GM21717 (cell line): ENCODE measurements at regions not wholly inside any gene's neighbourhood (a gene's known extent, or its start where the extent isn't known, plus 50 kb on each side); places are given as distances from the start of the nearest gene placed in this dataset.

Experiments used
- ATAC-seq: cut with Tn5 transposase; IDR thresholded peaks from one replicate; pipeline ENCODE4 v1.9.1; 2021; ENCODE audit warnings: mild to moderate bottlenecking, moderate library complexity; ENCODE audit not compliant: unreplicated experiment

DNA sequence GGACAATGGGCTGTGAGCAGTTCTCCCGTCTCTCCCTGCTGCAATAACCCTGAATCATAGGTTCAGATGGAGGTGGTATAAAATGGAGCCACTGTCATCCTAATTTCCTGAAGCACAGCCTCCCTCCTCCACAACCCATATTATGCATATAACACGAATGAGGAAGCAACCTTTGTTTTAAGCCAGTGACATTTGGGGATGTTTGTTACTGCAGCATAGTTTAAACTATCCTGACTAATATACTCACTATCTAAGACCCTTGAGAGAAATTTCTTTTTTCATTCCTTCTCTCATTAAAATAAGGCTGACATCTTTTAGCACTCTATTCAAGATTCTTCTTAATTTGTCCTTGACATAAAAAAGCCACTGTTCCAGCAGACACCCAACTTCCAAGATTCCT lies 413.4 kb downstream of the SOX9 start:
- no peak for ATAC-seq

DNA sequence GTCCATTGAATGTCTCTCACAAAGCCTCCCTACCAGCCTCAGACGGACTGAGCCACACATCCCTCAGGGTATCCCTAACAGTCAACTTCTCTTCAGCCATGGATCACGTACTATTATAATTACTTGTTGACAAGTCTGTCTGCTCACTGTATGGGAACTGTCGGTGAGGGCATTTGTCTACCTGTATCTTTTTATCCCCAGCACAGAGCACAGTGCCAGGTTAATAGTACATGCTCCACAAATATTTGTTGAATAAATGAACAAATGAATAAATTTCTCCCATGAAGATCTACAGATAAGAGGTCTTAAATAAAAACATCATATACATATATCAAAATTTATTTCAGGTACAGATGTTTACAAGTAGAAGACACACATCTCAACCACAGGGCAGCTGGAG lies 414.0 kb downstream of the SOX9 start:
- ATAC-seq = no peak

DNA sequence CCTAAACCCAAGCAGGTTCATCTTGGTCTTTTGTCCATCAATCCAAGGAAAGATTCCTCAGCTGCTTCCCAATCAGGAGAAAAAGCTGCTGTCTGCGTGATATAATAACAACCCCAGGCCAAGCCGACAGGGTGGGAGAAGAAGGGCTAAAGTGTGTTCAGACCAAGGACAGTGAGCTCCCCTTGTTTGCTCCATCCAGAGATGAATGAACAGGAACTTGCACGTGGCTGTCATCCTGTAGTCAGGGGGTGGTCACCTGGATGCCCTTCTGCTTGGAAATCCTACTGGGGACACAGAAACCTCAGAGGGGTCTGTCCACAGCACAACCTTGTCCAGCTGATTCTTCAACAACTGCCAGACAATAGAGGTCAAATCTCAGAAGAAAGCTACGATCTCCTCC lies 414.5 kb downstream of the SOX9 start:
- ATAC-seq = no peak

DNA sequence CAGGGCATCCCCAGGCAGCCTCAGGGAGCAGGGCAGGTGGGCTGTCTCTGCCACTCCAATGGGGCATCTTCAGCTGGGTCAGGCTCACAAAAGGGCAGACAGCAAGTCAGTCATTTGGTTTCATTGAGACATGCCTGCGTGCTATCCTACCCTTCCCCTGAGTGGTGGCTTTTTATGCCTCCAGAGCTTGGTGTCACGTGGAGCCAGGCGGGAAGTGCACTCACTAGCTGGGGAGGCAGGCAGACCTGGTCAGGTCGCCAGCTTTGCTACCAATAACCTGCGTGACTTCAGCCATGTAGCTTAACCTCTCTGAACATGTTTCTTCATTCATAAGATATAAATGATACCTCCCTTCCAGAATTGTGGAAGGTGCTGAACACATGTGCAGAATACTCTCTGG lies 415.0 kb downstream of the SOX9 start:
- no peak for ATAC-seq

DNA sequence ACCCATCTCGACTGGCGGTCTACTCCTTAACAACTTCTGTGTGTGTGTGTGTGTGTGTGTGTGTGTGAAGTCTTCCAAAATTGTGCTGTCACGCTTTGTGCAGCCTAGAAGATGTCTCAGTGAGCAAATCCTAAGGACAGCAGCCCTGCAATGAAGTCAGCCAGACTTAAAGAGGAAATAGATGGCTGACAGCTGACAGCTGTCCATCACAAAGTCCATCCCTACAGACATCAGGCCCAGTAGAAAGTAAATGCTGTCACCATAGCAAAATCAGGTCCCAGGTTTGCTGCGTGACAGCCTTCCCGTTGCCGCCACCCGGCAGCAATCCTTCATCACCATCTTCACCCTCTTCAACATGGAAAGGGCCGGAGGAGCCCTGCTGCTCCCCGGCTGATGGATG lies 416.0 kb downstream of the SOX9 start:
- ATAC-seq = no peak

DNA sequence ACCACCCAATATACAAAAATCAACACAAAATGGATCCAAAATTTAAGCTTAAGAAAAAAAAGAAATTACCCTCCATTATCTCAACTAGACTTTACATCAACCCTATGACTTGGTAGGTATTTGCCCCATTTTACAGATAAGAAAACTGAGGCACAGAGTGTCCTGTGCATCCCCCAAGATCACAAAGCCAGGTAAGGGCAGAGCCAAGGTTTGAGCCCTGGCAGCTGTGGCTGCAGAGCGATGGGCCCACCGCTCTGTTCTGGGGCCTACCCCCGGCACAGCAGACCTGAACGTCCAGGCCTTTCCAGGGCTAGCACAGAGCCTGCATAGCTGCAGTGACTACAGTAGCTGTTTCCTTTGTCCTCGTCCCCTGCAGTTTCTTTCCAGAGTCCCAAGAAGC lies 417.6 kb downstream of the SOX9 start:
- no peak for ATAC-seq

DNA sequence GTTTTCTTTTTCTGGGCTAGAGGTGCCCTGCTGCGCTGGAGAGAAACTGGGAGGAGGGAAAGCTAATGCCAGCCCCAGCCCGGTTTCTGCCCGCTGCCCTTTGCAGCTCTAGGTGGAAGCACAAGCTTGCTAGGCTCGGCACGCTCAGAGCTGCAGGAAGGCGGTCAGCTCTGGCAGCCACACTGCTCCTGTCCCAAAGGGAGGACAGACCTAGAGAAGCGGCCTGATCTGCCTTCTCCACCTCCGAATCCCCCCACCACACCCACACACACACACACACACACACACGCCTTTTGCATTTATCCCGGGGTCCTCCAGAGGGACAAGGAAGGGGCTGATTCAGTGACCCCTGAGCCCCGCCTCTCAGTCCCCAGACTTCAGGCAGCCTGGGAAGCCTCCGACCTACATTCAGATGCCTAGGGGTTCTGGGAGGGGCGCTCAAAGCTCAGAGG lies 418.1 kb downstream of the SOX9 start:
- ATAC-seq = no peak

DNA sequence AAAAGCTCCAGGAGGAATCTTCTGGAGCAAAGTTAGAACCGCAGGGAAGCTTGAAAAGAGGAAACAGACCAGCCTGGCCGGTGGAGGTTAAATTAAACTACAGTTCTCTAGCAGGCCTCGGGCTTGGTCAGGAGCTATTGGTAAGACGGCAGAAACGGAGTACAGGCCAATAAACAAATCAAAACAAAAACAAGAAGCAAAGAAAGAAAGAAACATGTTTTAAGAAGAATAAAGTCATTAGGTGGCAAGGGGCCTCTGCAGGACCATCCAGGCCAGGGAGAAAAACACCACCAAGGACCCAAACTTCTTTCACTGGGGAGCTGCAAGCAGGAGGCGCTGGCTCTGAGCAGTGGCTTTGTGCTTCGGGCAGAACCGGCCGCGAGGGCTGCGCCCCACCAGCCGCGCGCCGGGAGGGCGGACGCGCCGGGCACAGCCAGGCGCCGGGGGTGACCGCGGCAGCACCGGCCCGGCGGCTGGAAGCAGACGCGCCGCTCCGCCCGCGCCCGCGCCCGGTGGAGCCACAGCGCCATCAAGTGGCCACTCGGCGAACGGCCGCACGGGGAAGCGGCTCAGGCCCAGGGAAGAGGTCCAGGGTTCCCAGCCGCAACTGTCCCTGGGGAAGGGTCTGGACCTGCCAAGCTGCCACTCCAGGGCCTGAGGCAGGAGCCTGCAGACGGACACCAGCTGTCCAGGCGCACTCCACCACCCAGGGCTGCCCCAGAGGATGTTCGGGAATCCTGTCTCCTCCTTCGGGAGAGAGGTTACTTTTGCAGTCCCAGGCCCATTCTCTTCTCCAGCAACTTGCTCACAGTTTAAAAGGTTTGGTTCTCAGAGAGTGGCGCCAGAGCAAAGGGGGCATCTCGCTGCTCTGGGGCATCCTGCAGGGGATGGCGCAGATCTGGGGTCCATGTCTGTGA lies 419.4 kb downstream of the SOX9 start:
- peak; percentile 87 for ATAC-seq

DNA sequence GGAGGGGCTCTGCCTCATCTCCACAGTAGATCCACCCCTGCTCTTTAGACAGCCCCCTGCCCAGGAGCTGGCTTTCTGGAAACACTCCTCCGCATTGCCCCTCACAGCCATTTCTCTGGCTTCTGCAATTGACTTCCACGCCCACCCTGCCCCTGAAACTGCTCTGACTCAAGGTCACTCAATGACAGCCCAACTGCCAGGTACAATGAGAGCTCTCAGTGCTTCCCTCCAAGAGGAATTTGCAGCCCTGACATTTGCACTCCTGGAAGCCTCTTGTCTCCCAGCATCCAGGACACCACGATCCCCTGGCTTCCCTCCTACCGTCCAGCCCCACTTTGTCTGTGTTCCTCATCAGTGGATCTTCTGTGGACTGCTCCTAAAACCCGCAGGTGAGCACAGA lies 421.5 kb downstream of the SOX9 start:
- ATAC-seq = no peak

DNA sequence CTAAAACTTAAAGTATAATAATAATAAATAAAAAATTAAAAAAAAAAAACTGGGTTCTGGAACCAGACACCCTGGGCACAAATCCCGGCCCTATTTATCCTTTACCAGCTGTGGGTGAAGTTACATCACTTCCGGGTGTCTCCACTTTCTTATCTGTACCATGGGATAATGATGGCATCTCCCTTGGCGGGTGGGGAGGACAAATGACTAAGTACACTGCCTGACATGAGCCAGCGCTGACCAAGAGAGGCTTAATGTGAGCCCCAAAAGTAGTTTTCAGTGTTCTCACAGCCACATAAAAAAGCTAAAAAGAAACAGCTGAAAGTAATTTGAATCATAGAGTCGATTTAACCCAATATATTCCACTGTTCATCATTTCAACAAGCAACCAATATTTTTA lies 424.9 kb downstream of the SOX9 start:
- ATAC-seq = no peak

DNA sequence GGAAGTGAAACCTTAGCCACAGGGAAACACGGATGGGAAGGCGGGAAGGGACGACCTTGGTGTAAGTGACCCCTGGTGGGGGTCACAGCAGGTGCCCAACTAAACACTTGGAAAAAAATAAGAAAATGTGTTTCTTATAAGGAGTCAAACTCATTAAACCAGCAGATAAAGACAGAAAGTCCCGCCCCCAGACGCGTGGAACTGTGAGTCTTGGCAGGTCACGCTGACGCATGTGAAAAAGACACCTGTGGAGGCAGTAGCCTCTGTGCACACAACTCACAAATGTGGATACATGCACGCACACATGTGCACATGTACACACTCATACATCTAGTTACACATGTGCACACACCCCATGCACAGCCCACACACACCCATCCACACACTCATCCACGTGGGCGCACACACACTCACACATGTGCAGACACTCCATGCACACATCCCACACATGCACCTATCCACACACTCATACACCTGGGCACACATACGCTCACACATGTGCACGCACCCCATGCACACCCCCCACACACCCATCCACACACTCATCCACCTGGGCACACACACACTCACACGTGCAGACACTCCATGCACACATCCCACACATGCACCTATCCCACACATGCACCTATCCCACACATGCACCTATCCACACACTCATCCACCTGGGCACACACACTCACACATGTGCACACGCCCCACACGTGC lies 432.4 kb downstream of the SOX9 start:
- ATAC-seq = no peak

DNA sequence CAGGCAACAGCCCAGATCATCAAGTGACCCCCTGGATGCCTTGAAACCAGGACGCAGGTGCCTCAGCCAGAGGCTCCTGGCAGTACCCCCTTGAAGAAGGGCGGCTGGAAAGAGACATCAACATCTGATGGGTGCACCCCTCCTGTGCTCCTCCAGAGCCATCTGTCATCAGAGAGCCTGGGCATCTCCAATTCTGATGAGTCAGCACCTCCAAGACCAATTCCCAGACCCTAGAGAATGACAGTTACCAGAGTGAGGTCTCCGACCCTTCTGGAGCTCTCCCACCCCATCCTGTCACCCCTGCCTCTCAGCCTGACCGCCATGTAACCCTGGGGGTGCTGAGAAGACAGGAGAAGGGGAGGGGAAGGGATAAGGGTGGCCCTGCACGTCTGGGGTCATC lies 433.7 kb downstream of the SOX9 start:
- ATAC-seq = no peak

DNA sequence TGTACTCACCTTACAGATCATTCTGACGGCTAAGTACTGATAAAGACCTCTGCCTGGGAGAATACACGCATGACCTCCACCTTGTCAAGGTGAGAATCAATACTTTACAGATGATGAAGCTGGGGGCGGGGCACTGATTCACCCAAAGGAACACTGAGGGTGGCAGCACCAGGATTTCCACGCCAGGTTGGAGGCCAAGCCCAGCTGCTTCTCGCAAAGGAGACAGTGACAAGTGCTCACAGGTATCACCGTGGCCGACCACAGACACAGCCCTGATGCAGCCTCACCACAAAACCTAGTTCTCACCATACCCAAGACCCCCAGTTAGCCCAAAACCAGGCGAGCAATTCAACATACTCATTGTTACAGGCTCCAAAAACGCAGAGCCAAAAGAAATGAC lies 434.2 kb downstream of the SOX9 start:
- no peak for ATAC-seq

DNA sequence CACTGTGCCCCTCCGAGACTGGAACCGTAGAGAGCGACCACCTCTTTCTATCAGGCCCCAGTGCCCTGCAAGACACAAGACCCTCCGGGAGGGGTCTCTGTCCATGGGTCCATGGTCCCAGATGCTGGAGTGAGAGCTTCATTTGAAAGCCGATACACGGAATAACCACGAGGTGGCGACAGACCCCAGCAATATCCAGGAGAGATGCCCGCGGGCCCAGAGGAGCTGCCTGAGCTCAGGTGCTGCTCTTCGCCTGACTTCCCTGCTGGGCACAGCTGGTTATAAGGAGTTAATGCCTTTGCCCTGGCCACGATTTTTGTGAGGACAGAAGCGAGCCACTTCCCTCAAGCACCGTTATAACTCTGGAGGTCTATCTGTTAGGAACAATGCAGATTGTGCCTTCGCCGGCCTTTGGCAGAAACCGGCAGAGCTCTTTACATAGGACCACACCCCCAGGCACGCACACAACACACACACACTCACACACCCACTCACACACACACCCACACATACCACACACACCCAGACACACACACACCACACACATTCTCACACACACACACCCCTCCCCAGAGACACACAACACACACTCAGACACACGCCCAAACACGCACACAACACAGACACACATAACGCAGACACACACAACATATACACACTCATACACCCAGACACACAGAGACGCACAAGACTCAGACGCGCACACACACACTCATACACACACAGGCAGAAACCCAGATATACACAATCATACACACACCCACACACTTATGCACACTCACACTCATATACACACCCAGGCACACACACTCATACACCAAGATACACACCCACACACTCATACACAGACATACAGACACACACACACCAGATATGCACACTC lies 436.4 kb downstream of the SOX9 start:
- ATAC-seq = peak; percentile 64

DNA sequence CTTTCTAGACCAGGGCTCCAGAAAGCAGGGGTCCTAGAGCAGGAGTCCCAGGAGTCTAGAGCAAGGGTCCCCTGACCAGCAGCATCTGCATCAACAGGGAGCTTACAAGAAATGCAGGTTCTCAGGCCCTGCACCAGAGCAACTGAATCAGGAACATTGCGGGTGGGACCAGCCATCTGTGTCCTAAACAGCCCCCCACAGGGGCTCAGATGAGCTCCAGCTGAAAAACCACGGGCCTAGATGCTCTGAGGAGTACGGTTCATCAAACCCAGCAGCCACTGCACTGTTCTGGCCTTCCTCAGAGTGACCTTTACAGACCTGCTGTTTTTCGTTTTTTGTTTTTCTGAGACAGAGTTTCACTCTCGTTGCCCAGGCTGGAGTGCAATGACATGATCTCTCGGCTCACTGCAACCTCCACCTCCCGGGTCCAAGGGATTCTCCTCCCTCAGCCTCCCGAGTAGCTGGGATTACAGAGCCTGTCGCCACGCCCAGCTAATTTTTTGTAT lies 438.2 kb downstream of the SOX9 start:
- ATAC-seq = no peak

DNA sequence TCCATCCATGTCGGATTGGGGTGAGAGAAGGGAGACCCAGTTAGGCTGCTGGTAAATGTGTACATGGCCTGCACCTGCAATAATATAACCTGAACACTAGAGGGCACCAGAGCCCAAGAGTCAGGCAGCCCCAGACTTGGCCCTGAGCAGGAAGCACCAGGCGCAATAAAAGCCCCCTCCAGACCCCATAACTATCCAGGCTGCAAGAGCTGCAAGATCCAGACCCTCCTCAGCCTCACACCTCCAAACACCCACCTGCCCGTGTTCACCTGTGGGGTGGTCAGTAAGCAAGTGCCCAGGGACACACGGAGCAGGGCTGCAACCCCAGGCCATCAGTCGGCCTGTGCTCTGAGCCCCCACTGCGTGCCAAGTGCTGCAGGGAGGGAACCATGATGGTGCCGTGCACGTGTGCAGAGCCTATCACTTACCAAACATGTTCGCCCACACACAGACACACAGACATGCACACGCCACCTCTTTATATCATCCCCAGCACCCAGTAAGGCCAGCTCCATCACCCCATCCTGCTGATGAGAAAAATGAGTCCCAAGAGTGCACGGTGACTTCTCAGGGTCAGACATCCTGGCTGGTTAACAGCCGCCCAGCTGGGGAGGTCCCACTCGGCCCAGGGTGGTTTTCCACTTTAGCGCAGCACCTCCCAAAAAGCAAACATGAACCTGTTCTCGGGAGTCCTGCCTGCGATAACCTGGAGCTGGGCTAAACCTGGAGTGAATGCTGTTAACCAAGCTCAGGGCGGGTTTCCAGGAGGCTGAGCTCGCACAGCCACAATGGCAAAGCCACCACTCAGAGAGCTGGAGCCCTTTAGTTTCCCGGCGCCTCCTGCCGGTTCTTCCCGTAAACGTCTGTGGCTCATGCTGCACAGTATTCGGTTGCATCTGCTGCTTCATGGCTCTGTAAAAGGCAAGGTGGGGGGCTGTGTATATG lies 439.8 kb downstream of the SOX9 start:
- peak; percentile 65 for ATAC-seq

DNA sequence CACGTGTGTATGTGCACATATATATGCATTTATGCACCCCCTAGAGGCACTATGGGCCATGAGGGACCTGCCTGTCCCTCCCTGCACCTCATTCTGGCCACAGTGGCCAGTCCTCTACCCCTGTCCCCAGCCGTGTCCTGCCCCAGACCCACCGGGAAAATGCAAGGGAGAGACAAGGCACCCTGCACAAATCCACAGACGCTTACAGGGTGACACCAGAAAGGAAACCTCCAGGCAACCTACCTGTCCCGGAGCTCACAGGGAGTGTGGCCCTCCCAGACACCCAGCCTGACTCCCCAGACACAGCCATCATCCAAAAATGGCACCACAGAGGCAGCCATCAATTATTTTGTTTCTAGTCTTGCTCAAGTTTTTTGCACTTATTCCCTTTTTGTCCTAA lies 440.4 kb downstream of the SOX9 start:
- no peak for ATAC-seq

DNA sequence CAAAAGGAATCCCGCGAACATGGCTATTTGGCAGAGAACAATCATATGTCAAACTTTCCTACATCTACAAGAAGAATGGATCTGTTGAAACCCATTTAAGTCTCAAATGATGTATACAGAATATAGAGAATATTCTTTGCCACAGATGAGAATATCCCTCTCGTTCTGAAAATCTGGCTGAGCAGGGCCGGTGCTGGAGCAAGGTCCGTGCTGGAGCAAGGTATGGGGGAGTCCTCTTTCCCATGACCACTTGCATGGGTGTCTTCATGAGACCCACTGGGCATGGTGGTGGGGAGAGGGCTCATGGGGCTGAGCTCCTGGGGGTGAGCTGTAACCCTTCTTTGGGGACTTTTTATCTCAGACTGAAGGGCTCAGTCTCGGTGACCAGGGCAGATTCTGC lies 440.9 kb downstream of the SOX9 start:
- no peak for ATAC-seq

DNA sequence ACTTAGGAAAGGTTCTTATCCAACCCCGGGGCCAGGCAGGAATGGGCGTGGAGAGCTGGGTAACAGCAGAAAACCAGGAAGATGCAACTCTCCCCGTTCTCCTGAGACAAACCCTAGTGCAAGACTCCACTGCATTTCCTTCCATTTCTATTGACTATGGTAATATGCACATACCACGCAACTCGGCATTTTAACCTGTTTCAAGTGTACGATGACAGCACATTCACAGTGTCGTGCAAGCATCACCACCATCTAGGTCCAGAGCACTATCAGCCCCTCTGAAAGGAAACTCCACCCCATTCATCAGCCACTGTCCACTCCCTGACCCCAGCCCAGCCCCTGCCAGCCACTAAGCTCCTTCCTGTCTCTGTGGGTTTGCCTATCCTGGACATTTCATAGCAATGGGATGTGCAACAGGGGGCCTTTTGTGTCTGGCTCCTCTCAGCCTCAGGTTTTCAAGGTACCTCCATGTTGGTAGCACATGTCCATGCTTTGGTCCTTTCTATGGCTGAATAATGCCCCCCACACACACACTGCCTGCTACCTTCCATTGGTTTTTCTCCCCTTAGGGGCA lies 441.9 kb downstream of the SOX9 start:
- ATAC-seq = no peak

DNA sequence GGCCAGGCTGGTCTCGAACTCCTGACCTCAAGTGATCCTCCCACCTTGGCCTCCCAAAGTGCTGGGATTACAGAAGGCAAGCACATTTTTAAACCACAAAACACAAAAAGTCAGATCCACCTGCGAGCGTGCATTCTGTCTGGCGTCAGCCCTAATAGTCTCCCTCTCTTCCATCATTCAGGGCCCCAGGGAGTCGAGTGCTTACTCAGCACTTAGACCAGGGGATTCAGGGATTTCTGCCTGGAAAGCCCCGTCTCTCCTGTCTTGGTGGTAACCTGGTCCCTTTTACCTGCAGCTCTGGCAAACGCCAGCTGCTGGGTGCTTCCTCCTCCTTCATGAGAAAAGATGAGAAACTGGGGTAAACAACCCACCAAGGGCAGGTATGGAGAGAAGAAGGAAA lies 443.1 kb downstream of the SOX9 start:
- no peak for ATAC-seq
